Effector memory CD4-positive, alpha-beta T cell (primary cell): ENCODE measurements at regions not wholly inside any gene's neighbourhood (a gene's known extent, or its start where the extent isn't known, plus 50 kb on each side); places are given as distances from the start of the nearest gene placed in this dataset.
"Not testable (repeated sequence)": the region's sequence is repeated elsewhere in the genome, so short reads cannot be mapped to it uniquely, and the experiment has no call there.

Experiments
- DNase-seq, 3 donors: peaks; one replicate each; pipeline ENCODE4 v3.0.0-alpha.2; 2020
- H3K27ac ChIP-seq: 2 replicates; pipeline ENCODE4 v1.7.0; 2013; ENCODE audit warnings: mild to moderate bottlenecking, low read length, moderate library complexity; ENCODE audit not compliant: insufficient read depth, poor library complexity, severe bottlenecking
- H3K27me3 ChIP-seq: replicated peaks from 2 replicates; pipeline ENCODE4 v1.7.0; 2013; ENCODE audit warnings: mild to moderate bottlenecking, low read length; ENCODE audit not compliant: insufficient read depth, control insufficient read depth, poor library complexity, severe bottlenecking
- H3K36me3 ChIP-seq: 2 replicates; pipeline ENCODE4 v1.7.0; 2013; ENCODE audit warnings: mild to moderate bottlenecking, low read length, moderate library complexity; ENCODE audit not compliant: control insufficient read depth, insufficient read depth
- H3K4me1 ChIP-seq: 2 replicates; pipeline ENCODE4 v1.7.0; 2013; ENCODE audit warnings: low read length, mild to moderate bottlenecking; ENCODE audit not compliant: control insufficient read depth, insufficient read depth, poor library complexity, severe bottlenecking
- H3K4me3 ChIP-seq: 2 replicates; pipeline ENCODE4 v1.7.0; 2013; ENCODE audit warnings: low read length, low read depth, mild to moderate bottlenecking; ENCODE audit not compliant: insufficient read depth, poor library complexity, severe bottlenecking
- H3K9me3 ChIP-seq: 2 replicates; pipeline ENCODE4 v1.7.0; 2013; ENCODE audit warnings: mild to moderate bottlenecking, low read length, moderate library complexity; ENCODE audit not compliant: control insufficient read depth

DNA sequence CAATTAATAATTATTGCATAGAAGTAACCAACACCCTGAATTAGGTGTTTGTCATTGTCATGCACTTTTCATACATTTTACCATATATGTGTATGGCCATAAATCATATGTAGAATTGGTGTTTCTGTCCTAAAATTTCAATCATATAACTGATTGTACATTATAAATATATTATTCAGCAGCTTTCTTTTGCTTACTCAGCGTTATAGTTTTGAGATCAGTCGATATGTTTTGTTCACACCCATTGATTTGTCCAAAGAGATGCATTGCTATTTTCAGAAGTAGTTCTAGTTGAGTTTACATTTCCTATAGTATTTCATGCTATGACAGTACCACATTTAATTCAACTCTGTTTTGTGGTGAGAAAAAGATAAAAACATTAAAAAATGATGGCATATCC lies 50.5 kb upstream of the PARP4 start:
- Histone ChIP-seq H3K9me3 (no peaks in the 10 kb centered on the region), H3K27ac (no peak overlapping the region), H3K27me3 (no peaks in the 10 kb centered on the region), H3K36me3 (no peaks in the 10 kb centered on the region), H3K4me3 (no peak overlapping the region), H3K4me1 (no peaks in the 10 kb centered on the region)
- DNase-seq, result no peak

DNA sequence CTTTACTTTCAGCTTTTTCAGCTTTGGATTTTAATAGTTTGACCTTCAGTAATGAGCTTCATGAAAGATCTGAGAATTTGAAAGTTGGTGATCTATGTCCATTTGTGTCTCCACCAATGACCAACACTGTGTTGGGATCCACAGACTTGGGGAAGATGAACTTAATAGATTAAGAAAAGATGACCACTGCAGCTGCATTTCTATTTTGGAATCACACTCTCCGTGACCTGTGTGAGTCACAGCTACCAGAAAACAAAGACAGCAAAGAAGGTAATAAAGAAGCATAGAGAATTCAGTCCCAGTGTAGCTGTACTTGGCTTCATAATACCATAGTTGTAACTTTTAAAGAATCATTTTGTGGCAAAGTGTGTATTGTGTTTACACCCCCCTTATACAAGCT lies 51.4 kb upstream of the PARP4 start:
- not testable (repeated sequence) for H3K4me1 ChIP-seq, H3K27me3 ChIP-seq, H3K36me3 ChIP-seq, H3K27ac ChIP-seq, H3K4me3 ChIP-seq, H3K9me3 ChIP-seq, DNase-seq

DNA sequence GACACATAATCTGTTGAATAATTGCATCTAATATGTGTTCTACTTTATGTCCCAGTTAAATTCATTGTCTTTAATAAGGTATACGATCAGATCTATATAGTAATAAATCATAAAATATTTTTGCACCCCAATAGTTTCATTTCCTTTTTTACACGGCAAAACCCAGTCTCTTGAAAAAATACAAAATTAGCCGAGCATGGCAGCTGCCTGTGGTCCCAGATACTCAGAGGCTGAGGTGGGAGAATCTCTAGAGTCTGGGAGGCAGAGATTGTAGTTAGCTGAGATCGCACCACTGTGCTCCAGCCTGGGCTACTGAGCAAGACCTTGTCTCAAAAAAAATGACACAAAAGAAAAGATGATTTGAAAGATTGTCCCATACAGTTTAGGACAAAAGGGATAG lies 52.3 kb upstream of the PARP4 start:
- no peaks in the 10 kb centered on the region for H3K9me3 ChIP-seq
- DNase-seq, result no peak
- no peaks in the 10 kb centered on the region for H3K27me3 ChIP-seq
- H3K4me3 ChIP-seq, result no peak overlapping the region
- H3K36me3 ChIP-seq, result no peaks in the 10 kb centered on the region
- no peak overlapping the region for H3K27ac ChIP-seq
- no peaks in the 10 kb centered on the region for H3K4me1 ChIP-seq

DNA sequence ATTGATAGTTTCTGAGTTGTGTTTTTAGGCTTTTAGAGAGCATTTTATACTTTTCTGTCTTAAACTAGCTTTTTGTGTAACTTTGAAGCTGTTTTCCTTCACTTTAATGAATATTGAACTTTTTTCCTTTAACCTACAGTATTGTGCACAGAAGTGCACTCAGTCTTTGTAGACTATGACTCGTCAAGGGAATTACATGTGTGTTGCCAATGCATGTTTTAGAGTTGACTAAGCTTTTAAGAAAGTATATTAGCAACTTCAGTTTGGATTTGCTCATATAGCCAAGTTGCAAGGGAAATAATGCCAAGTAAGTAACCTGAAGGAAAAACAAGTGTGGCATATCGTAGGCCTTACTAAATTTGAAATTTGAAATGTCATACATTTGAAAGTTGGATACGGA lies 55.0 kb upstream of the PARP4 start:
- not testable (repeated sequence) for H3K27ac ChIP-seq, DNase-seq, H3K27me3 ChIP-seq, H3K4me1 ChIP-seq, H3K36me3 ChIP-seq, H3K4me3 ChIP-seq, H3K9me3 ChIP-seq

DNA sequence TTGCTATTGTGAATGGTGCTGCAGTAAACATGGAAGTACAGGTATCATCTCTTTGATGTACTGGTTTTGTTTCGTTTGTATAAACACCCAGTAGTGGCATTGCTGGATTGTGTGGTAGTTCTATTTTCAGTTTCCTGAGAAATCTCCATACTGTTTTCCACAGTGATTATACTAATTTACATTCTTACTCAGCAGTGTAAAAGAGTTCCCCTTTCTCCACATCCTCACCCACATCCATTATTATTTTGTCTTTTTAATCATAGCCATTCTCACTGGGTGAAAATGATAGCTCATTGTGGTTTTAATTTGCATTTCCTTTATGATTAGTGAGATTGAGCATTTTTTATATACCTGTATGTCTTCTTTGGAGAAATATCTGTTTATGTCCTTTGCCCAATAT lies 62.3 kb upstream of the PARP4 start:
- Histone ChIP-seq H3K9me3 (no peaks in the 10 kb centered on the region), H3K4me1 (no peaks in the 10 kb centered on the region), H3K4me3 (no peak overlapping the region), H3K27ac (no peak overlapping the region), H3K36me3 (no peaks in the 10 kb centered on the region), H3K27me3 (no peaks in the 10 kb centered on the region)
- DNase-seq, result no peak

DNA sequence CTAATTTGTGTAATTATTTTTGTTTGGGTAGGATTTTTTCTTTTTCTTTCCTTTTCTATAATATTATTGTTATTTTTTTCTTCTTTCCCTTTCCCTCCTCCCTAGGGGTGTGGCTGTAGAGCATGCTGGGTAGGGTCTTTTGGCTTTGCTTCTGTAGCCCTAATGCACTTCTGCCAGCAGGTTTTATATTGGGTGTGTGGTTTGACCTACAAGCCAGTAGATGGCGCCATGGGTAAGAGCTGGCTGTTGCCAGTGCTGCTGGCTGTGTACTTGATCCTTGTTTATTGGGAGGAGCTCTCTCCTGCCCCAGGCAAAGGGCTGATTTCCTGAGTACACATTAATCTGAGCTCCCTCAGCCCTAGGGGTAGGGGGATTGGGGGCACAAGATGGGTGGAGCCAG lies 67.7 kb upstream of the PARP4 start:
- not testable (repeated sequence) for H3K27me3 ChIP-seq, DNase-seq, H3K9me3 ChIP-seq, H3K4me3 ChIP-seq, H3K27ac ChIP-seq, H3K4me1 ChIP-seq, H3K36me3 ChIP-seq

DNA sequence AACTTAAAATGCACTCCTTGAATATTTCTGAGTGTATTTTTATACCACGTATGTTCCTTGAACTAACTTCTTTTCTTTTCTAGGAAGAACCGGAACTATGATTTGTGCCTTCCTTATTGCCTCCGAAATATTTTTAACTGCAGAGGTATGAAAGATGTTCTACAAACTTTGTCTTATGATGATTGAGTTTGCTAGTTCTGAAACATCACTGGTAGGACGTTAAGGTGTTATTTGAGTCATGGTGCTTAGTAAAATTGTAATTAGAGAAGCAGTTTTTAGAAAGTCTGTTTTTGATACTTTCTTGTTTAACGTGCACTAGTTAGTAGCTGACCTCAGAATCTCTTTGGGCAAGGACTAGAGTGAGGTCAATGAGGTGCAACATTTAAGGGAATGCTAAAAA lies 69.0 kb upstream of the PARP4 start:
- H3K9me3 ChIP-seq, H3K36me3 ChIP-seq, H3K4me3 ChIP-seq, H3K27ac ChIP-seq, DNase-seq, H3K4me1 ChIP-seq, H3K27me3 ChIP-seq: not testable (repeated sequence)

DNA sequence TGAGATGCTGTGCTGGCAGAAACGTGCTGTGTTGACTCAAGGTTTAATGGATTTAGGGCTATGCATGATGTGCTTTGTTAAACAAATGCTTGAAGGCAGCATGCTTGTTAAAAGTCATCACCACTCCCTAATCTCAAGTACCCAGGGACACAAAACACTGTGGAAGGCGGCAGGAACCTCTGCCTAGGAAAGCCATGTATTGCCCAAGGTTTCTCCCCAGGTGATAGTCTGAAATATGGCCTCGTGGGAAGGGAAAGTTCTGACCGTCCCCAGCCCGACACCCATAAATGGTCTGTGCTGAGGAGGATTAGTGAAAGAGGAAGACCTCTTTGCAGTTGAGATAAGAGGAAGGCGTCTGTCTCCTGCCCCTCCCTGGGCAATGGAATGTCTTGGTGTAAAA lies 79.1 kb upstream of the PARP4 start:
- DNase-seq, H3K27ac ChIP-seq, H3K4me1 ChIP-seq, H3K27me3 ChIP-seq, H3K4me3 ChIP-seq, H3K9me3 ChIP-seq, H3K36me3 ChIP-seq: not testable (repeated sequence)

DNA sequence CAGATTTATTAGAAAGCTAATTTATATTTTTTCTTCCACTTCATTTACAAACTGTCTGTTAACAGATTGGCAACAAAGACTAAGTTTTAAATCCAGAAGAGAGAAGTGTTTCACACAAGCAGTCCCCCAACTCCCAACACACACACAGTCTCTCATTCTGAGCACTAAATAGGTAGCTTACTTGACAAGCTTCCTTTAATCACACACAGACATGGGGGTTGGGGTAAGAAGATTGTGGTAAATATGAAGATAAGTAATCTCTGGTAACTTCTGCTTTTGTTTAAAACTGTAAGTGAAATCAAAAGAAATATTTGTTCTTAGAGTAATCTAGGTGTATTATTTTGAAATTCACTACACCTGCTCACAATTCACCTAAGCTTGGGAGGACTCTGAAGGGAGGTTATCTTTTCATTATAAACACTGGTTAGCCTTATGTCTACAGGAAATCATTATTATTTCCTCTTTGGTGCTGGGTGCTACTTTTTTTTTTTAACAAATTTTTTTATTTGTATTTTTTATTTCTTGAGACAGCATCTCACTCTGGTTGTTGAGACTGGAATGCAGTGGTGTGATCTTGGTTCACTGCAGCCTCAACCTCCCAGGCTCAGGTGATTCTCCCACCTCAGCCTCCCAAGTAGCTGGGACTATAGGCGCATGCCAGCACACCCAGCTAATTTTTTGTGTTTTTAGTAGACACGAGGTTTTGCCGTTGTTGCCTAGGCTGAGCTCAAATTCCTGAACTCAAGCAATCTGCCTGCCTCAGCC lies 82.1 kb upstream of the ATP12A start:
- not testable (repeated sequence) for H3K4me3 ChIP-seq, H3K4me1 ChIP-seq, H3K9me3 ChIP-seq, H3K27me3 ChIP-seq, H3K27ac ChIP-seq, DNase-seq, H3K36me3 ChIP-seq

DNA sequence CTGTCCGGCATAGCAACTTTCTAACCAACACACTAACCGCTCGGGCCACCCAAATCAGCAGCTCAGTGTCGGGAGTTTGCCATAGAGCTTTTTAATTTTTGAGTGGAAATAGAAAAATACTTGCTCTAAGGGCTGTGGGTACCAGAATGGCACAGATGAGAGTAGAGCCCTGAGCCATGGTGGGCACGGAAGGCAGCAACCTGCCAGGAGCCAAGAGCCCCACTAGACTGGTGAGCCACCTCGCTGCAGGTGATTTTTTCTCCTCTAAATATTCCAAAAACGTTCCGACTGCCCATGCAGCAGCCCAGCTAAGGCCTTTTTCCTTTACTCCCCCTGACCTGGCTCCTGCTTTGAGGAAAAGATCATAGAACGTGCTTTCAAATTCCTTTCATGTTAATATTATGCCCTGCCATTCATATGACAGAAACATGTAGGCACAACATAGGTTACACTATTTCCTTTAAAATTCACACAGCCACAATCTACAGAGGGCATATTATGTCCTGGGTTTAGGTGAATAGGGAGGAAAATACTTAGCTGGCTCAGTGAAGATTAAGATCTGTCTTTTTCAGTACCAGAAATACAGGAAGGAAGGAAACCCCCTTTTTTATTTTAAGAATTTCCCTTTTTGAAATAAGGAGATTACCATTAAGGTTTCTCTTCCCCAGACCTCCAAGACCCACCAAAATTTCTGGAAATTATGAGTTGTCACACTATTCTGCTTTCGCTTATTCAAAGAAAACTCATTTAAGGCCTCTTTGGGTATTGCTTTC lies 81.0 kb upstream of the ATP12A start:
- H3K36me3 ChIP-seq, H3K9me3 ChIP-seq, DNase-seq, H3K4me3 ChIP-seq, H3K27me3 ChIP-seq, H3K27ac ChIP-seq, H3K4me1 ChIP-seq: not testable (repeated sequence)
